CD4-positive, alpha-beta T cell treated with Interferon gamma for 1 hour (primary cell): ENCODE measurements at regions not wholly inside any gene's neighbourhood (a gene's known extent, or its start where the extent isn't known, plus 50 kb on each side); places are given as distances from the start of the nearest gene placed in this dataset.

Experiments used
- DNase-seq: peaks from one replicate; pipeline ENCODE4 v3.0.0-alpha.2; 2020

DNA sequence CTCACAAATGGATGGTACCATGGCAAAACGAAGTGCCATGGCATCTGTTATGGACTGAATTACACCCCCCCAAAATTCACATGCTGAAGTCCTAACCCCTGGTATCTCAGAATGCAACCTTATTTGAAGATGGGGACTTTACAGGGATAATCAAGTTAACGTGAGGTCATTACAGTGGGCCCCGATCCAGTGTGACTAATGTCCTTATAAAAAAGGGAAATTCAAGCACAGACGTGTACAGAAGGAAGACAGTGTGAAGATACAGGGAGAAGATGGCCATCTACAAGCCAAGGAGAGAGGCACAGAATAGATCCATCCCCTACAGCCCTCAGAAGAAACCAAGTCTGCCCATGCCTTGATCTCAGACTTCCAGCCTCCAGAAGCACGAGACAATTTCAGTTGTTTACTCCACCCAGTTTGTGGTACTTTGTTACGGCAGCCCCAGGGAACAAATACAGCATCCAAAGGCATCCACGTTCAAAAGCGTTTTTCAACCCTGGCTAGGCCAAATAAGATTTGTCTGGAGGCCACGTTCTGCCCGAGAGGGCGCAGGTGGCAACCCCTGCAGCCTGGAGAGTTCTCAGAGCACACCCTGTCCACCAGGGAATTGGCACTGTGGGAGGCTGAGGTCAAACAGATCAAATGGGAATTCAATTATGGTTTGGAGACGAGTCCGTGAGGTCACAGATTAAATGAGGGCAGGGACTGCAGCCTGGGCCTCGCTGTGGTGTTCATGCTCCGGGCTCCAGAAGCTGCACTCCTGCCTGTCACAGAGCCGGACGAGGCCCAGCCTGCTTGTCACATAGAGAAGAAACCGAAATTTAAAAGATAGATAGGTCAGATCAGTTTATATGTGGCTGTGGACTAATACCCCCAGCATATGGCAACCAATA is 494.8 kb downstream of the SHQ1 start:
- DNase-seq, result no peak

DNA sequence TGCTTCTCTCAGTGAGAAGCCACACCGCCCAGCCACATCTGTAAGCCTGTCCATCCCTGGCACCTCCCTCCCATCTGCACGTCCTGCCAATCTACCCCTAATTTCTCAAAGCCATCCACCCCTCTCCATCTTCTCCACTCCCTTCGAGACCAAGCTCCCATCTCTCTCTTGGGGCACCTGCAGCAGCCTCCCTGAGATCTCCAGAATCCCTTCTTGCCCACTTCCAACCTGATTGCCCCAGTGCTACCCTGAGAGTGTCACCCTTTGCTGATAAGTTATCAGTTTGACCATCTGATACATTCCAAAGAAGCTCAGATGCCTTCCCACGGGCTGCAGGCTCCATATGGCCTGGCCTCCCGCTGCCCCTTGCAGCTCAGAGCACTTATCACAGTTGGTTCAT is 496.1 kb downstream of the SHQ1 start:
- no peak for DNase-seq

DNA sequence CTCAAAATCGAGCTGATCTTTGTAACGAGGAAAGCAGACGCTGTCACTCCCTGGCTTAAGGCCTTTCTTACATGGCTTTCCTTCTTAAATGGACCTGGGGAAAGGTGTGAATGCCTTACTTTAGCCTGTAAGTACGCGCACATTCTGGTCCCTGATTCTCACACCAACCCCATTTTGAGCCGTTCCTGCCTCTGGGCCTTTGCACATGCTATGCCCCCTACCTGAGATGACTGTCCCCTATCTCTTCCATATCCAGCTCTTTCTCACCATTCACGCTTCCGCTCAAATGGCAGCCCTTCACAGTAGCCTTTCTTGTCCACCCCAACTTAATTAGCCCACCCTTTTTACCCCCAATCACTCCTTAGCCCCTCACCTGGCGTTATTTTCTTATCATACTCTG is 496.7 kb downstream of the SHQ1 start:
- no peak for DNase-seq

DNA sequence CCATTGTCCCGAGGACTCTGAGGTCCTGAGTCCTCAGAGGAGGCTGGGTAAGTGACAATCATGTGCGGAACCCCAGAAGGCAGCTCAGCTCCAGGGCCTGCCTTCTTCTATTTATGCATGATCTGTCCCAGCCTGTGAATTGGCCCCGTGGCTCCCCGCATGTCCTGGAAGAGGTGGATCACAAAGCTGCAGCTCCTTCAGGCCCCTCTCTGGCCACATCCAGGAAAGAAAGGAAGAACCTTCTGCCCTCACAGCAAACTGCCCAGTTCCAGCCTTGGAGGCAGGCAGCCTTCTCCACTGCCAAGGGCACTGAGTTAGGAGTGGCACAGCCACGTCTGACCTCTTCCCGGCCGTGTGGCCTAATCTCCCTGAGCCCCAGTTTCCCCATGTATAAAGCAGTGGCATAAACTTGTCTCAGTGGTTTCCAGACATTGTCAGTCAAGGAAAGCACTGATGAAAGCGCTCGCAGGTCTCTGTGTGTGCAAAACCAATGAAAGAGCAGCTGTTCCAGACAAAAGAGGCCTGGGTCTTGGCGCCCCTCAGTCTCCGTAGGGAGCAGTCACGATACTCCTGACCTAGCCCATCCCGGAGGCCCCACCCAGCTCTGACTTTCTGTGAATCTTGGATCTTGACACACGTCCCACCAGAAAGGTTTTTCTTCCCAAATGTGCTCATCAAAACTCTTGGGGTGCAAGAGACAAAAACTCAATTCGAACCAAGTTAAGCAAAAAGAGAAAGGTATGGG is 497.3 kb downstream of the SHQ1 start:
- DNase-seq, result no peak

DNA sequence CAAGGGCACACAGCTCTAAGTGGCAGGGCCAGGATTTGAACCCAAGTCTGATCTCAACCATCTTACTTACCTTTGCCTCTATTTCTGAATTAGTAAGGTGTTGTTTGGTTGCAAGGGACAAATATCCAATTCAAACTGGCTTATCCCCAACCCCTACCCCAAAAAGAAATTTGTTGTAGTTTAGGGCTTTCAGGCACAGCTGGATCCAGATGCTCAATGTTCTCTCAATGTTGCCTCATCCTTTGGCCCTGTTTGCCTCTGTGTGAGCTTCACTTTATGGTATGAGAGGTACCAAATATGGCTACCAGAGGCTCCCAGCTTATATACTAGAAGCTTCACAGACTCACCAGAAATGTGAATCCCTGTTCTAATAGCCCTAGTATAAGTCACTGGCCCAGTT is 499.9 kb downstream of the SHQ1 start:
- DNase-seq, result no peak

- peak; percentile 57 for DNase-seq
These were observed 500.4 kb downstream of the SHQ1 start for GRCh38 chr3:72347819-72348319.

GRCh38 chr3:72346526-72346926 is 501.7 kb downstream of the SHQ1 start:
- DNase-seq, result no peak

- DNase-seq, result no peak
These were observed 502.3 kb downstream of the SHQ1 start for GRCh38 chr3:72345980-72346379.

DNA sequence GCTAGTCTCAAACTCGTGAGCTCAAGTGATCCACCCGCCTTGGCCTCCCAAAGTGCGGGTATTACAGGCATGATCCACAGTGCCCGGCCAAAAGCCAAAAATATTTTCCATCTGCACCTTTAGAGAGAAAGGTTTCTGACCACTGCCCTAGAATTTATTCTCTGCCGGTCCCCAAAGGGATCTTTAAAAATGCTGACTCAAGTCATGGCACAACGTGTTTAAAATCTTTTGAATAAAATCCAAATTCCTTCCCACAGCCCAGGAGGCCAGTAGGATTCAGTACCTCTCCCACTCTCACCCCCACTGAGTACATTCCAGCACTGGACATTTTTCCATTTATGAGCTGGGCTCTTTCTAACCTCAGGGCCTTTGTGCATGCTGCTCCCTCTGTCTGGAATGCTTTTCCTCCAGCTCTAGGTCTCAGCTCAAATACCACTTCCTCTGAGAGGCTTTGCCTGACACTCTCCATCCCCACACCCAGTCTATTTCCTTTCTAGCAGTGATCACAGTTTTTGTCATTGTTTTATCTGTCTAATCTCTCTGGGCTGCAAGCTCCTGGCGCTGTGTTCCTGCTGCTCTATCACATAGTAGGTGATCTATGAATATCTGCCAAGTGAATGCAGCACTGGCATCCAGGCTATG is 502.9 kb downstream of the SHQ1 start:
- no peak for DNase-seq

DNA sequence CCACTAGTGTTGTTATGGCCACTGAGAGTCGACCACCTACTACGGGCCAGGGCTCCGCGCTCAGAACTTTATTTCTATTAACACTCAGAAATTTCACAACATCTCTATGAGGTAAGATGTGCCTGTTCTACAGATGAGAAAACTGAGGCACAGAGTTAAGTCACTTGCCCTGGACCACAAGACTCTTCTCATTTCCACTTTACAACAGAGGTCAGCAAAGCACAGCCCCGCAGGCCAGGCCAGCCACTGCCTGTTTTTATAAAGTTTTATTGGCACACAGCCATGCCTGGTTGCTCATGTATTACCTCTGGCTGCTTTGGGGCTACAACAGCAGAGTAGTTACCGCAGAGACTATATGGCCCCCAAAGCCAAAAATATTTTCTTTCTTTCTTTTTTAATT is 503.6 kb downstream of the SHQ1 start:
- DNase-seq, result no peak

DNA sequence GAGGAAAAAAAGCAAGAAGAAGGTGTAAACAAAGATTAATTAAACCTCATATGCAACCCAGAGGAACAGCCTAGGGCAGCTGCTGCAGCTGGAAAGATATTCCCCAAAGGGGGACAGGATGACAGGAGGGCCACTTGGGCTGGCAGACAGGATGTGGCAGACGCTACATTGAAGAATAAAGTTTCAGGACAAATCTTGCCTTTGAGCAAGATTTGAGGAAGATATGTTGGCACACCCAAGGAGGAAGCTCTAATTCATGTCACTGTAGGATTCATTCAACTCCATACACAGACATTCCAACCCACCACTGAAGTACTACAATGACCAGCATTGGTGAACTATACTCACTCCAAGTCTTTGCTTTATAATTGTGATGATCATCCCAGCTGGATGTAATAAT is 504.0 kb downstream of the SHQ1 start:
- no peak for DNase-seq

- no peak for DNase-seq
These were observed 505.2 kb downstream of the SHQ1 start for GRCh38 chr3:72343078-72343477.

DNA sequence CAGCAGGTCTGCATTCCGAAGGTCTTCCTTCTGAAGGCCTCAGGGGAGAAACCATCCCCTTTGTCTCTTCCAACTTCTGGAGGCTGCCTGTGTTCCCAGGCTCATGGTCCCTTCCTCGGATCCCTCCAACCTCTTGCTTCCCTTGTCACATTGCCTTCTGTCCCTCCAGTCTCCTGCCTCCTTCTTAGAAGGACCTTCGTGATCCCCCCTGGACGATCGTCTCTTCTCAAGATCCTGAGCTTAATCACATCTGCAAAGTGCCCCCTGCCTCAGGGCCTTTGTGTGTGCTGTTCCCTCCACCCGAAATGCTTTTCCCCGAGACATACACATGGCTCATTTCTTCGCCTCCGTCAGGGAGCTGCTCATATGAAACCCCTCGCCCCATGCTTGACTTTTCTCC is 505.8 kb downstream of the SHQ1 start:
- DNase-seq, result no peak

DNA sequence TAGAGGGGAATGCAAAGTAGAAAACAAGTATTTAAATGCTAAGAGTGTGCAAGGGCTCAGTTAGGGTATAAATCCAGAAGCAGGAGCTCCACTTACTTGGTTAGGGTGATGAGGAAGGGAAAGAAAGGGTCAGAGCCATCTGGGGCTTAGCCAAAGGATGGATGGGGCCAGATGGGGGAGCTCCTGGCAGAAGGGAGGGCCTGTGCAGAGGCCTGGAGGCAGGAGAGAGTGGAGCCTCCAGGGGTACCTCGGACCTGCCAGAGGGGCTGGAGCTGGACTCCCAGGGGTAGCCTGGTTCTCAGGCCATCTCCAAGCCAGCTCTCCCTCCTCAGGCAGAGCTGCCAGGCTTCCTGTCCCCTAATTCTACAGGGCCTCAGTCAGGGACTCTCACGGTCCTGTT is 506.3 kb downstream of the SHQ1 start:
- no peak for DNase-seq

DNA sequence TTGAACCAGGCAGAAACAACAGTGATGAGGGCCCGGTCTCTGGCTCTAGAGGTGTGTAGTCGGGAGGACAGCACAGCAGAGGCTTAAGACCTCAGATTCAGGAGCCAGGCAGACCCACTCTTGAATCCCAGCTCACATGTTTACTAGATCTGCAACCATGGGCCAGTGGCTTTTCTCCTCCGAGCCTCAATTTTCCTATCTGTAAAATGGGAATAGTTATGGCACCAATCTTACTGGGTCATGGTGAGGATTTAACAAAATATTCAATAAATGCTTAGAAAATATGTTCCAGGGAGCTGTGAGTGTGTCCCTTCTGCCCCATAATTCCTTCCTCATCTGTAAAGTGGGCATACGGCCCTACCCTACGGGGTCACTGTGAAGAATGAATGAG is 506.9 kb downstream of the SHQ1 start:
- no peak for DNase-seq

DNA sequence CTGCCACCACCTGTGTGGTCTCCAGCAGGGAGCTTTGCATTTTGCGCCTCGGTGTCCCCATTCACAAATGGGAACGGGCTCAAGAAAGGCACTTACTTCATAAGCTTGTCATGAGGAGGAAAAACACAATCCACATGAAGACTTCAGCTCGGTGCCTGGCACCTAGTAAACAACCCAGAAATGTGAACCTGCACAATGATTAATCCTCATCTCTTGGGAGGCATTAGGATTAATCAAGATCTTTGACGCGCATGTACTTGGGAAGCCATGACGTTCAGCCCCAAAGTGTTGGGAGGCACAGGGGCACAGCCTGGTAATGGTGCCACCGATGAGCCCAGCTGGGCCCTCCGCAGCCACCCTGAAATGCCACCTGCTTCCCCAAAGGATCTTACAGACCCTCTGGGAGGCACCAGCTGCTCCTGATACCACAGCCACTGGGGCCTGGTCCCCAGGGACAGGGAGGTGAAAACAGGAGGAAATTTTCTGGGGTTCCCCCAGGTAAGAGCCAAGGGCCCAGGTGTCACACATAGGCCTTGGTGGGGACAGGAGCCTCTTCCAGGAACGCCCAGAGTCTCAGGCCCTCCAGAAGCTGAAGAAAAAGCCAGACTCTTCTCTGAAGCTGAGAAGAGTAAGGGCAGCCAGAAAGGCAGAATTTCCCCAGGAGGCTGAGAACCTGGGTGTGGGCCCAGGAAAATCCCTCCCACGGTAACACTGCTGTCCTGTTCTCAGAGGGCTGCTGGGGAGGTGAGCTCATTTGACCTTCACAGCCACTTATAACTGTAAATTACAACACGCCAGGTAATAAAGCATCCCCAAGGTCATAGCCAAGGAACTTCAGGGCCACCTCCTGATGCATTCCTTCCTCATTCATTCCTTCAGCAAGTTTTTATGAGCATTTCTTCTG is 507.5 kb downstream of the SHQ1 start:
- DNase-seq, result no peak

GRCh38 chr3:72340056-72340455 is 508.2 kb downstream of the SHQ1 start:
- no peak for DNase-seq

- DNase-seq, result no peak
These were observed 508.6 kb downstream of the SHQ1 start for GRCh38 chr3:72339670-72340030.

GRCh38 chr3:72338942-72339669 is 509.1 kb downstream of the SHQ1 start:
- peak; percentile 63 for DNase-seq

GRCh38 chr3:72338082-72338941 is 509.9 kb downstream of the SHQ1 start:
- no peak for DNase-seq

- no peak for DNase-seq
These were observed 510.8 kb downstream of the SHQ1 start for GRCh38 chr3:72337480-72337855.
